Left colon (tissue), 2 donors: ENCODE measurements at regions not wholly inside any gene's neighbourhood (a gene's known extent, or its start where the extent isn't known, plus 50 kb on each side); places are given as distances from the start of the nearest gene placed in this dataset.
"Not testable (repeated sequence)": the region's sequence is repeated elsewhere in the genome, so short reads cannot be mapped to it uniquely, and the experiment has no call there.

ENCODE experiments used
- ATAC-seq: fragments of 200-7000 bp; cut with Tn5 transposase; one replicate; pipeline ENCODE4 v1.9.1; 2020; ENCODE audit warnings: mild to moderate bottlenecking, moderate library complexity
- DNase-seq, 2 donors: peaks; one replicate each; pipeline ENCODE4 v3.0.0-alpha.2; 2020
- intact Hi-C, 2 donors: fragments of 100-400 bp; cut with DNase I in 1 of 2; cut with micrococcal nuclease in 1 of 2; formaldehyde crosslinking; loops; one replicate each; pipeline versions ENCODE4 v1.11.2 to v1.14.0; 2022; cut with DNase I, micrococcal nuclease
- donor health status: DM: no; HTN: no; CAD: no.
- donor health status: DM: yes; HTN: yes; CAD: no.

DNA sequence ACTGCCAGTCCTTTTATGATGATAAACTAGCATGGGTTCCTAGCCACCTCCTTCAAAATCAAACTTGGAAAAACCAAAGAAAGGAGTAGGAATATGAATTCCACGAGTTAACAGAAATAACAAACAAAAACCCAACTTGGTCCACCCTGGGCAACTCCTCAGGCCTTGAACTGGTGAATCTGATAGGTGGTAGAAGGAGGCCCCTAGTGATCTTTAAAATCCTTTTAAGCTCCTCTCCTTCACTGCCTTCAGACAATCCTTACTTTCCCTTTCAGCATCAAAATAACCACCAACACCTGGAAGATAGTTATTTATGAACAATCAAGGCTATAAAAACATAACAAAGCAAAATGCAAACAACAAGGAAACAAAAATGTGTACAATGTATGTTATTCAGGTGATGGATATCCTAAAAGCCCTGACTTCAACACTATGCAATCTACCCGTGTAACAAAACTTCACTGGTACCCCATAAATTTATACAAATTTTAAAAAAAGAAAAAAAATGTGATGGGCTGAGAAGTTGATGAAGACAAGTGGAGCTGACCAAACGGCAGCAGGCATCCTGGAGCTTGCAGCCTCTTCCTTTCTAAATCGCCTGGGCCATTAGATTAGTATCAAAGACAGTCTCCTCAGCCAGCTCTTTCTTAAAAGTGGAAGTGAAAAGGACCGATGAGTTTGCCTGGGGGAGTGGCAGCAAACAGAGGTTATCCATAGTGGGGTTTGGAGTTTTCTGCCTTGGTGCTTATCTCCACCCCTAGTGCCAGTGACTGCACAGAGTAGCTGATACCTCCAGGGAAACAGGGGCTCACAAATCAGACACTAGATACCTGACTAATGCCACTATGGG lies 179.6 kb downstream of the TMA16 start:
- no peak for DNase-seq
- intact Hi-C loops, result no loop called here
- no peak for ATAC-seq

DNA sequence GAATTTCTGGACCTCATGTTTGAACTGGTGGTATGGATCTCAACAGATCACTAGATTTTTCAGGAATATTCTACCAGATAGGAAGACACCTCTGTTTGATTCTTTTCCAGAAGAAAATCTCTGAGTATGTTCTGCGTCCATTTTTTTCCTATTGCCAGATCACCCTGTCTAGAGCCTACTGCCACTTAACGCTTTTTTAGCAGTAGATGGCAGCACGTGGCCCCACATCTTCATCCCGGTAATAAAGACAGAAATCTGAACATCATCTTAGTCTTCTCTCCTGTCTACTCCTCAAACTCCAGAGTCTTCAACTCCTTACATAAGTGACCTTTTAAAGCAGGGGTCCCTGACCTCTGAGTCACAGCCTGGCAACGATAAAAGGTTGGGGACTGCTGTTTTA lies 184.7 kb downstream of the TMA16 start:
- ATAC-seq (no peak), DNase-seq (no peak)
- intact Hi-C loops, result no loop called here

GRCh38 chr4:163680386-163681098 lies 186.1 kb downstream of the TMA16 start:
- intact Hi-C loops, result no loop called here
- DNase-seq (no peak), ATAC-seq (no peak)

DNA sequence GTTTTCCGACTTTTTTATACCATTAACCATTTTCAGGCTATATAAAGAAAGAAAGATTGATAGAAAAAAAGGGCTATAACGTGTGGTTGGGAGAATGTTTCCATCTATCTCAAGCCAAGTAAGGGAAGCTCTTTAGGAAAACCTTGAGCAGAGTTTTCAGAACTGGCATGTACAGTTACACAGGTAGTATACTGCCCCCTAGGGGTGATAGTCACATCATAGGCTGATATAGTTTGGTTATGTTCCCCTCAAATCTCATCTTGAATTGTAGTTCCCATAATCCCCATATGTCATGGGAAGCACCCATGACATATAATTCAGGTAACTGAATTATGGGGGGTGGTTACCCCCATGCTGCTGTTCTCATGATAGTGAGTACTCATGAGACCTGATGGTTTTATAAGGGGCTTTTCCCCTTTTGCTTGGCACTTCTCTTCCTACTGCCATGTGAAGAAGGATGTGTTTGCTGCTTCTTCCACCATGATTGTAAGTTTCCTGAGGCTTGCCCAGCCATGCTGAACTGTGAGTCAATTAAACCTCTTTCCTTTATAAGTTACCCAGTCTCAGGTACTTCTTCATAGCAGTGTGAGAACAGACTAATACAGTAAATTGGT lies 186.8 kb downstream of the TMA16 start:
- DNase-seq (no peak), ATAC-seq (peak; percentile 53)
- intact Hi-C loops, result no loop called here

DNA sequence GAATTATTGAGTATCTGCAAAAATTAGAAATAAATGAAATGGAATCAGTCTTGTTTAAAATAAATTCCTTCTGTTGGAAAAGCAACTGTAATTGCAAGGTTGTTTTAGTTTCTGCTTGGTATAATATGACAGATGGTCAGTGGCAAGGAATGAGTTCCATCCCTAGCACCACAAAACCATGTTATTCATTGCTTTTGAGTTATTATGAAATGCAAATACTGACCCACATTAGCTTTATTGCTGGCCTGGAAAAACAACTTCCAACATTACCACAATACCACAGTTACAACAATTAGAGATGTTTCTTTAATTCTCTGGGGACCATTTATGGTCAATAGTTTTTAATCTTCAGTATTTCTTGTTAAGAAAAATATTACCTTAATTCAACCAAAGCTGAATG lies 194.4 kb downstream of the TMA16 start:
- intact Hi-C loops, result no loop called here
- DNase-seq (no peak), ATAC-seq (no peak)

DNA sequence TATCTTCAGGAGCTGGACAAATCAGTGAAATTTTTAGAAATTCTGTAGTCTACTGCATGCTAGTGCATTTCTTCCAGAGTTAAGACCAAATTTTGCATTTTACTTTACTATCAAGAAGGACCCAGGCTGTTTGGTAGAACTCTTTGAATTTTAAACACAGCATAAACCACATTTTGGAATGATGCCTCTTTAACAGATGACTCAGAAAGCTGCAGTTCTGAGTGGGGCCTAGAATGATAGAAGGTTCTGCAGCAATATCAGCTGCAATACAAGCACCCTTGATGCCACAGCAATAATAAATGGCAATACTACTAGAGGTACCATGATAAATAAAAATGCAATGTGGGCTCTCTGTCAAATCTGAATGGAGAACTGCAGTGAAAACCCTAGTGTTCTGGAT lies 198.7 kb downstream of the TMA16 start:
- ATAC-seq, result no peak
- no peak for DNase-seq
- intact Hi-C loops, result no loop called here

GRCh38 chr4:163693776-163694175 lies 199.3 kb downstream of the TMA16 start:
- ATAC-seq (no peak), DNase-seq (no peak)
- intact Hi-C loops, result no loop called here

GRCh38 chr4:163694385-163694784 lies 199.9 kb downstream of the TMA16 start:
- ATAC-seq, result no peak
- no peak for DNase-seq
- intact Hi-C loops, result no loop called here

- no peak for DNase-seq
- no peak for ATAC-seq
- intact Hi-C loops, result no loop called here
Observed at GRCh38 chr4:163697121-163697520, 202.6 kb downstream of the TMA16 start.

DNA sequence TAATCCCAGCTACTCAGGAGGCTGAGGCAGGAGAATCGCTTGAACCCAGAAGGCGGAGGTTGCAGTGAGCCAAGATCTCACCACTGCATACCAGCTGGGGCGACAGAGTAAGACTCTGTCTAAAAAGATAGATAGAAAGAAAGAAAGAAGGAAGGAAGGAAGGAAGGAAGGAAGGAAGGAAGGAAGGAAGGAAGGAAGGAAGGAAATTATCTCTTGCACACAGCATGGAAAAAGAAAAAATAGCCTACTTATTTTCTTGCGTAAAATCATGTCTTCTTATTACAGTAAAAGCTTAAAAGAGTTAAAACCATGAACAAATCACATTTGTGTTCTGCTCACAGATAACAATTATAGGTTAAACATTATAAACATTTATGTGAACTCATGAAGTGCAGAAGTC lies 205.9 kb downstream of the TMA16 start:
- ATAC-seq, intact Hi-C loops, DNase-seq: not testable (repeated sequence)

DNA sequence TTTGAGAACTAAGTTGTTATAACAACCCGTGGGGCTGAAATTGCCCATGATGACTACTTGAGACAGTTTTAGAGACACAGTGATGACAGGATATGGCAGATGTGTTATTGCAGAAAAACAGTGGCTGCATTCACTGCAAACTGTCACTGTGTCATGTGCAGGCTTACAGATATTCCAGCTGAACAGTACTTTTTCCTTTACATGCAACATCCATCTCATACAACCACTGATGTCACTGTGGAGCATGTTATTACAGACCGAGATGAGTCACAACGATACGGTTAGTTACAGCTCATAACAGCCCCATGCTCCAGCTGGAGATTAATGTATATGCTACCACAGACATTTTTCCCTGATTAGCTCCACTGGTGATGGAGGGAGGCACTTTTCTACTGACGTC lies 207.4 kb downstream of the TMA16 start:
- ATAC-seq, result no peak
- intact Hi-C loops, result no loop called here
- DNase-seq, result no peak

GRCh38 chr4:163702736-163703135 lies 208.2 kb downstream of the TMA16 start:
- DNase-seq, result no peak
- intact Hi-C loops, result no loop called here
- ATAC-seq, result no peak

DNA sequence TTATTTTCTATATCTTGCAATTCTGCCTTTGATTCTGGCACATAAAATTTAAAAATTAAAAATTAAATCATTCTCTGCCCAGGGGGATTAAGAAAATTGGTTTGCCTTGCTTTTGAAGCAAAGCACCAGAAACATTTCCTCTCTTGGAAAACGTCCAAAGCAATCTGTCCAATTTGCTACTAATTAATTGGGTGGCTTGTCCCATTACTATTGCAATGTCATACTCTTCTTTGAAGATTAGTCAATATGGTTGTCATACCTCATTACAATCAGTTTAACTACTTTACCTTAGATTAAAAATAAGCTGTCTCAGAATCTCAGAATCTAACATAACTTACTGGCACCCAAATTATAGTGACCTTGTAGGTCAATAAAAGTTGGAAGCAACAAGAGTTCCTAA lies 208.8 kb downstream of the TMA16 start:
- no peak for ATAC-seq
- no peak for DNase-seq
- intact Hi-C loops, result no loop called here

- intact Hi-C loops, result no loop called here
- DNase-seq (no peak), ATAC-seq (no peak)
Observed at GRCh38 chr4:163707873-163708272, 213.4 kb downstream of the TMA16 start.

- ATAC-seq (no peak), DNase-seq (no peak)
- intact Hi-C loops, result no loop called here
Observed at GRCh38 chr4:163709601-163710000, 215.1 kb downstream of the TMA16 start.

DNA sequence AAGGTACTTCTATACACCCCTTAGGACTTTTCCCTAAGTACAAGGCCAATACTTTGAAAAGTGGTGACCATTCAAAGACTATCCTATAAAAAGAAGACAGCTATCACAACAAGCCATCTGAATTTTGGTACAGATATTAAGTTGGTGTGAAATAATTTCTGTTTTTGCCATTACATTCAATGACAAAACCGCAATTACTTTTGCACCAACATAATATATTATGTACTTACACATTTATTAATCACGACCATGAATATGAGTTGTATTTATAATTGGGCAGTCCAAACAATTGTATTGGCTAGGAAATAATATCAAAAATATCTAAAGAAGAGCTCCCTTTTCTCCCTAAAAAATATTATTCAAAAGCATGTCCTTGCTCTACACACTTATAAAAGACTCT lies 215.7 kb downstream of the TMA16 start:
- ATAC-seq, result no peak
- intact Hi-C loops, result no loop called here
- no peak for DNase-seq

- DNase-seq, ATAC-seq, intact Hi-C loops: not testable (repeated sequence)
Observed at GRCh38 chr4:163724495-163724894, 230.0 kb downstream of the TMA16 start.

GRCh38 chr4:163726641-163727040 lies 232.2 kb downstream of the TMA16 start:
- no peak for ATAC-seq
- DNase-seq, result no peak
- intact Hi-C loops, result no loop called here

DNA sequence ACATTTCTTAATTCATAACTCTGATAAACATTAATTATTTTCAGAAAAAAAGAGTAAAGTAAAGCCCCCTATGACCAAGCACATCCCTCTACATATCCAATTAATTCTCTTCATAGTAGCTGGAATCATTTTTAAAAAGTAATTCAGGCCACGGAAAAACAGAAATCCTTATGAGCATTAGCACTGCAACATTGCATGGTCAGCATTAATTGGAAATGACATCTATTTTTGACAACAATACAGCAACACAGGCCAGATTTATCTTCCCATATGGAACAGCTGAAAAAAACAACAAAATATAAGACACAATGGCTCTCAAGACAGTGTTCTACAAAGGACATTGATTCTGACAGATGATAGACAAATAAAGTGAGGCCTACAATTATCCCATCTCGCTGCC lies 236.6 kb downstream of the TMA16 start:
- DNase-seq, result no peak
- intact Hi-C loops, result no loop called here
- no peak for ATAC-seq

GRCh38 chr4:163732473-163732872 lies 238.0 kb downstream of the TMA16 start:
- ATAC-seq, result no peak
- no peak for DNase-seq
- intact Hi-C loops, result no loop called here
